A673 (cell line): ENCODE measurements at regions not wholly inside any gene's neighbourhood (a gene's known extent, or its start where the extent isn't known, plus 50 kb on each side); places are given as distances from the start of the nearest gene placed in this dataset.

Experiments used
- CTCF ChIP-seq: fragments of 300-800, 200-600 bp; sonication (generic); conservative IDR thresholded peaks from 2 replicates; pipeline ENCODE4 v1.5.1; 2017; ENCODE audit warnings: low read depth, mild to moderate bottlenecking, antibody characterized with exemption, low read length, moderate library complexity, mixed read lengths
- EZH2 ChIP-seq: fragments of 200-600 bp; sonication (generic); IDR thresholded peaks from 2 replicates; pipeline ENCODE4 v1.6.1; 2017; ENCODE audit warnings: borderline replicate concordance, low read depth, mild to moderate bottlenecking, mixed read lengths, antibody characterized with exemption, low read length; ENCODE audit not compliant: poor library complexity, severe bottlenecking

GRCh38 chr4:127131527-127131926 lies 501.2 kb upstream of the INTU start:
- TF ChIP-seq CTCF (no peak), EZH2 (no peak)
